Mesenchymal stem cell (in vitro differentiated cells and primary cell): ENCODE measurements at regions not wholly inside any gene's neighbourhood (a gene's known extent, or its start where the extent isn't known, plus 50 kb on each side); places are given as distances from the start of the nearest gene placed in this dataset.

Experiments
- DNase-seq: peaks from one replicate; pipeline ENCODE4 v3.0.0-alpha.2; 2013
- H2AFZ ChIP-seq: one replicate; pipeline ENCODE4 v1.6.1; 2013; ENCODE audit warnings: low read depth, mild to moderate bottlenecking, control low read depth, inconsistent platforms, low read length, moderate library complexity
- H2AK5ac ChIP-seq: 2 replicates; pipeline ENCODE4 v1.6.1; 2013; ENCODE audit warnings: low read length, moderate library complexity, mild to moderate bottlenecking, inconsistent platforms; ENCODE audit not compliant: severe bottlenecking
- H2BK120ac ChIP-seq: one replicate; pipeline ENCODE4 v1.6.1; 2013; ENCODE audit warnings: low read depth, mild to moderate bottlenecking, inconsistent platforms, low read length, moderate library complexity
- H2BK12ac ChIP-seq, 2 experiments: one replicate each; pipeline ENCODE4 v1.6.1; 2013; ENCODE audit warnings: inconsistent platforms in 2 of 2, low read length in 2 of 2, mild to moderate bottlenecking in 2 of 2, moderate library complexity in 2 of 2, control low read depth in 1 of 2
- H2BK15ac ChIP-seq: one replicate; pipeline ENCODE4 v1.6.1; 2013; ENCODE audit warnings: mild to moderate bottlenecking, low read depth, inconsistent platforms; ENCODE audit not compliant: poor library complexity, severe bottlenecking
- H2BK5ac ChIP-seq: 2 replicates; pipeline ENCODE4 v1.6.1; 2013; ENCODE audit warnings: low read depth, mild to moderate bottlenecking, low read length, control low read depth, inconsistent platforms; ENCODE audit not compliant: poor library complexity, severe bottlenecking
- H3K14ac ChIP-seq, 2 experiments: one replicate each; pipeline ENCODE4 v1.6.1; 2013; ENCODE audit warnings: inconsistent platforms in 2 of 2, low read length in 2 of 2, control low read depth in 1 of 2, mild to moderate bottlenecking in 1 of 2, moderate library complexity in 1 of 2
- H3K18ac ChIP-seq, 2 experiments: one replicate each; pipeline ENCODE4 v1.6.1; 2013; ENCODE audit warnings: inconsistent platforms in 2 of 2, low read length in 2 of 2, control low read depth in 1 of 2, low read depth in 1 of 2, mild to moderate bottlenecking in 1 of 2
- H3K23ac ChIP-seq, 2 experiments: one replicate each; pipeline ENCODE4 v1.6.1; 2013; ENCODE audit warnings: inconsistent platforms in 2 of 2, low read length in 2 of 2, mild to moderate bottlenecking in 2 of 2, moderate library complexity in 2 of 2, control low read depth in 1 of 2
- H3K27ac ChIP-seq: 2 replicates; pipeline ENCODE4 v1.5.1; 2013; ENCODE audit warnings: mild to moderate bottlenecking, moderate library complexity, low read length, control low read depth, inconsistent platforms; ENCODE audit not compliant: poor library complexity, severe bottlenecking
- H3K27me3 ChIP-seq, 2 experiments: 2 replicates each; pipeline versions ENCODE4 v1.6.1 to v1.7.0; 2013; ENCODE audit warnings: low read length in 2 of 2, mild to moderate bottlenecking in 2 of 2, moderate library complexity in 2 of 2, control low read depth in 1 of 2, inconsistent platforms in 1 of 2; ENCODE audit not compliant: control insufficient read depth in 1 of 2, insufficient read depth in 1 of 2
- H3K36me3 ChIP-seq, 2 experiments: 2 replicates each; pipeline versions ENCODE4 v1.6.1 to v1.7.0; 2013; ENCODE audit warnings: low read length in 2 of 2, control low read depth in 1 of 2, inconsistent platforms in 1 of 2, low read depth in 1 of 2, mild to moderate bottlenecking in 1 of 2; ENCODE audit not compliant: insufficient read depth in 2 of 2, control insufficient read depth in 1 of 2
- H3K4ac ChIP-seq, 2 experiments: one replicate each; pipeline ENCODE4 v1.6.1; 2013; ENCODE audit warnings: inconsistent platforms in 2 of 2, low read length in 2 of 2, mild to moderate bottlenecking in 2 of 2, moderate library complexity in 2 of 2, control low read depth in 1 of 2, low read depth in 1 of 2
- H3K4me1 ChIP-seq: 2 replicates; pipeline ENCODE4 v1.6.1; 2013; ENCODE audit warnings: low read depth, low read length, control low read depth; ENCODE audit not compliant: control insufficient read depth, insufficient read depth
- H3K4me2 ChIP-seq: 2 replicates; pipeline ENCODE4 v1.6.1; 2013; ENCODE audit warnings: low read length, mild to moderate bottlenecking, inconsistent platforms; ENCODE audit not compliant: poor library complexity, severe bottlenecking
- H3K4me3 ChIP-seq, 2 experiments: 2 replicates each; pipeline versions ENCODE4 v1.5.1 to v1.7.0; 2013; ENCODE audit warnings: low read length in 2 of 2, mild to moderate bottlenecking in 2 of 2, control low read depth in 1 of 2, low read depth in 1 of 2; ENCODE audit not compliant: insufficient read depth in 1 of 2
- H3K79me1 ChIP-seq: replicated peaks from 2 replicates; pipeline ENCODE4 v1.6.1; 2013; ENCODE audit warnings: mild to moderate bottlenecking, control low read depth, low read length, inconsistent platforms; ENCODE audit not compliant: poor library complexity, severe bottlenecking
- H3K9ac ChIP-seq: 2 replicates; pipeline ENCODE4 v1.7.0; 2013; ENCODE audit warnings: mild to moderate bottlenecking, low read length, moderate library complexity
- H3K9me3 ChIP-seq: 2 replicates; pipeline ENCODE4 v1.7.0; 2013; ENCODE audit warnings: mild to moderate bottlenecking, low read length; ENCODE audit not compliant: control insufficient read depth
- H4K8ac ChIP-seq: one replicate; pipeline ENCODE4 v1.6.1; 2013; ENCODE audit warnings: inconsistent platforms, mild to moderate bottlenecking, low read length, moderate library complexity
- H4K91ac ChIP-seq: one replicate; pipeline ENCODE4 v1.6.1; 2013; ENCODE audit warnings: mild to moderate bottlenecking, low read length, inconsistent platforms
- WGBS: methylation state at CpG from one replicate; pipeline ENCODE4 v1.1.7; 2013; ENCODE audit warnings: mixed read lengths; 5-methylcytosine and 5-hydroxymethylcytosine counted together

GRCh38 chr2:19045151-19045550, 313.3 kb downstream of the OSR1 start:
- Histone ChIP-seq H4K8ac (no peak overlapping the region), H3K4ac (no peak overlapping the region), H2BK15ac (no peak overlapping the region), H3K9me3 (no peaks in the 10 kb centered on the region), H2BK120ac (no peak overlapping the region), H3K4me2 (no peak overlapping the region), H3K79me1 (no peaks in the 10 kb centered on the region), H3K9ac (no peak overlapping the region), H2AK5ac (no peak overlapping the region), H3K18ac (no peak overlapping the region), H3K27me3 (no peaks in the 10 kb centered on the region), H2BK5ac (no peak overlapping the region), H3K4me1 (no peaks in the 10 kb centered on the region), H2AFZ (no peak overlapping the region), H3K4me3 (no peak overlapping the region), H4K91ac (no peak overlapping the region), H2BK12ac (no peak overlapping the region), H3K14ac (no peak overlapping the region), H3K36me3 (no peaks in the 10 kb centered on the region), H3K23ac (no peak overlapping the region), H3K27ac (no peak overlapping the region)
- no peak for DNase-seq
- 77% methylated on average over 2 of the region's 4 CpGs for WGBS

- no CpG with 5 or more reads among the region's 2 CpGs for WGBS
Measured at GRCh38 chr2:19043893-19044292, 314.5 kb downstream of the OSR1 start.

GRCh38 chr2:19041434-19042041, 316.9 kb downstream of the OSR1 start:
- Histone ChIP-seq H2BK5ac (no peak overlapping the region), H2BK15ac (no peak overlapping the region), H3K4me1 (no peaks in the 10 kb centered on the region), H3K9ac (no peak overlapping the region), H3K79me1 (no peaks in the 10 kb centered on the region), H3K4me3 (no peak overlapping the region), H3K9me3 (no peaks in the 10 kb centered on the region), H3K4me2 (no peak overlapping the region), H3K18ac (no peak overlapping the region), H4K91ac (no peak overlapping the region), H3K27ac (no peak overlapping the region), H3K14ac (no peak overlapping the region), H4K8ac (no peak overlapping the region), H3K4ac (no peak overlapping the region), H2AK5ac (no peak overlapping the region), H2BK12ac (no peak overlapping the region), H2AFZ (no peak overlapping the region), H3K23ac (no peak overlapping the region), H3K27me3 (no peaks in the 10 kb centered on the region), H2BK120ac (no peak overlapping the region), H3K36me3 (no peaks in the 10 kb centered on the region)
- 86% methylated on average over 3 of the region's 5 CpGs for WGBS
- DNase-seq: no peak

More at GRCh38 chr2:19043893-19044292, 314.5 kb downstream of the OSR1 start:
- no peak overlapping the region for H3K18ac ChIP-seq
- H4K8ac ChIP-seq: no peak overlapping the region
- no peak overlapping the region for H3K9ac ChIP-seq
- H2BK5ac ChIP-seq: no peak overlapping the region
- H2BK12ac ChIP-seq: no peak overlapping the region
- H3K27ac ChIP-seq: no peak overlapping the region
- no peaks in the 10 kb centered on the region for H3K4me1 ChIP-seq
- no peaks in the 10 kb centered on the region for H3K9me3 ChIP-seq
- H2BK120ac ChIP-seq: no peak overlapping the region
- H3K14ac ChIP-seq: no peak overlapping the region
- H3K4ac ChIP-seq: no peak overlapping the region
- DNase-seq: no peak
- H3K23ac ChIP-seq: no peak overlapping the region
- H3K27me3 ChIP-seq: no peaks in the 10 kb centered on the region
- H3K4me3 ChIP-seq: no peak overlapping the region
- H3K36me3 ChIP-seq: no peaks in the 10 kb centered on the region
- no peak overlapping the region for H2AFZ ChIP-seq
- H3K4me2 ChIP-seq: no peak overlapping the region
- H2BK15ac ChIP-seq: no peak overlapping the region
- H4K91ac ChIP-seq: no peak overlapping the region
- H3K79me1 ChIP-seq: no peaks in the 10 kb centered on the region
- no peak overlapping the region for H2AK5ac ChIP-seq

DNA sequence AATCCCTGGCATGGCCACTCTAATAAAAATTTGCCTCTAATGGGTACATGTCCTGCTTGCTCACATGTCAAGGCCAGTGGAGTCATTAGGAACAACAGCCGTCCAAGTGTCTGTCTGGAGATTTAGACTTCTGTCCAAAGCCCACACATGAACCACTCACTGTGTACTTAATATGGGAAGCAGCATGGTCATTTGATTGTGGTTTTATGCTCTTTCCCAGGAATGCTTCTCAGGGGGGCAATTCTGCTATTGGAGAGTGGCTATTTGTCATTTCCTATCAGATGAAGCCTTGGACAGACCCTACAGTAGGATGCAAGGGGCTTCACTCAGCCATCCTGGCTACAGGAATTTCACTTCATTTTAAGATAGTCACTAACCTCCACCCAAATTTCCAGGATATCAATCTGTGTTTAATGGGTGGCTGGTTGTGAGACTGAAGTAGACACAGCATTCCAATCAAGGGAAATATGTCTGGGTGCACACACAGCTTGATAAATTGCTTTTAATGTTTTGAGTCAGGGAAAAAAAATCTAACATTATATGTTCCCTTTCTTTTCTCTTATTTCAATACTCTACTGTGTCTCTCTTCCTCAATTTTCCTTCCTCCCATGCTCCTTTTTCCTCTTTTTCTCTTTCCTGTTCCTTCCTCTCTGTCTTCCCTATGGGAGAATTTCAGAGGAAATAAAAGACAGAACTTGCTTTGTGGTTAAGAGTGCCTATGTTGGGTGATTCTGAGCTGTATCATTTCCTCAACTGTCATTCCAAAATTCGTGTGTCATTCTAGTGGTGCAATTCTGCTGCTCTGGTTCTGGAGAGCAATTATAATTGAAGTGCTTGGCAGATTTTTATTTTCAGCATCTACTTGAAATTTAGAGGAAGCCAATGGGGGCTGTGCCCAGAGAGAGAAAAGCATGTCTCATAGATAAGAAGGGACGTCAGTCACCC, 320.1 kb downstream of the OSR1 start:
- WGBS: 10% methylated on average over 3 of the region's 3 CpGs
- H2BK12ac ChIP-seq: no peak overlapping the region

More for the DNA sequence above, 320.1 kb downstream of the OSR1 start:
- H2BK15ac ChIP-seq: no peak overlapping the region
- H2BK120ac ChIP-seq: no peak overlapping the region
- no peaks in the 10 kb centered on the region for H3K27me3 ChIP-seq
- H2AK5ac ChIP-seq: no peak overlapping the region
- no peak overlapping the region for H3K4me2 ChIP-seq
- no peak overlapping the region for H3K23ac ChIP-seq
- H3K9me3 ChIP-seq: no peaks in the 10 kb centered on the region
- no peak overlapping the region for H3K4ac ChIP-seq
- no peak overlapping the region for H3K14ac ChIP-seq
- H3K9ac ChIP-seq: peak overlapping the region; percentile 34
- peak overlapping the region in 1 of 2 experiments; percentile 55 for H3K18ac ChIP-seq
- H3K79me1 ChIP-seq: no peaks in the 10 kb centered on the region
- peaks cover 1% of the 10 kb centered on the region for H3K4me1 ChIP-seq
- DNase-seq: peak; percentile 78
- no peak overlapping the region for H2AFZ ChIP-seq
- no peak overlapping the region for H4K8ac ChIP-seq
- no peak overlapping the region for H4K91ac ChIP-seq
- no peaks in the 10 kb centered on the region for H3K36me3 ChIP-seq
- no peak overlapping the region for H2BK5ac ChIP-seq
- peak overlapping the region; percentile 56 for H3K27ac ChIP-seq
- H3K4me3 ChIP-seq: no peak overlapping the region
